Breast epithelium (tissue), 3 donors: ENCODE measurements at regions not wholly inside any gene's neighbourhood (a gene's known extent, or its start where the extent isn't known, plus 50 kb on each side); places are given as distances from the start of the nearest gene placed in this dataset.

ENCODE experiments used
- CTCF ChIP-seq, 3 donors: fragments of 450-650 bp; IDR thresholded peaks; one replicate each; pipeline ENCODE4 v1.5.1; 2016 to 2017; ENCODE audit warnings: antibody characterized with exemption in 3 of 3, mild to moderate bottlenecking in 3 of 3, moderate library complexity in 3 of 3
- POLR2A ChIP-seq: fragments of 450-650 bp; IDR thresholded peaks from one replicate; pipeline ENCODE4 v1.6.1; 2016; ENCODE audit warnings: antibody characterized with exemption, mild to moderate bottlenecking, moderate library complexity
- POLR2AphosphoS5 ChIP-seq, 3 donors: sonication (generic); formaldehyde crosslinking; IDR thresholded peaks; one replicate each; pipeline ENCODE4 v1.6.1; 2017; ENCODE audit warnings: antibody characterized with exemption in 3 of 3

- no peak for TF ChIP-seq CTCF (IDR thresholded peaks at IDR 0.05)
- no peak for TF ChIP-seq POLR2AphosphoS5 (IDR thresholded peaks at IDR 0.05)
- TF ChIP-seq POLR2A: no peak
Measured at GRCh38 chr5:26492906-26493459, 545.4 kb downstream of the CDH9 start.
